ENCODE measurements at regions not wholly inside any gene's neighbourhood (a gene's known extent, or its start where the extent isn't known, plus 50 kb on each side); places are given as distances from the start of the nearest gene placed in this dataset.

DNA sequence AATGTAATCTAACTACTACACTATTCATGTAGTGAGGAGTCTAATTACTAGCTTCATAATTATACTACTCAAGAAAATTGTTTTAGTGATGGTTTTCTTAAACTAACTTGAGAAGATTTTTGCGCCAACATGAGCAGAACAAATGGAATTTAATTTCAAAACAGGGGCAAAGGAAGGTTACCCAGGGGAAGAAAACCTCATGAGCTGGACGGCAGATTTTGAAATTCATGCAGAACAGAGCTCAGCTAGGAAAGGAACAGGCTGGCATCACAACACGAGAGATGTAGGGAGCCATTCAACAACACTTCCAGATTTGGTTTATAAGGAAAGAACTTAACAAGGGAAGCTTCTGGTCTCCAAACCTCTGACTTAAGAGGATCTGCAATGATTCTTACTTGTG lies 235.3 kb upstream of the PRKCQ start:
- TF ChIP-seq CTCF (IDR thresholded peaks at IDR 0.05) (no peak), POLR2A (IDR thresholded peaks at IDR 0.05) (no peak), POLR2AphosphoS5 (IDR thresholded peaks at IDR 0.05) (no peak), EP300 (IDR thresholded peaks at IDR 0.05; ENCODE audit: low read depth) (no peak)

Data from transverse colon (tissue), 4 donors.